ENCODE measurements at regions not wholly inside any gene's neighbourhood (a gene's known extent, or its start where the extent isn't known, plus 50 kb on each side); places are given as distances from the start of the nearest gene placed in this dataset.
"Not testable (repeated sequence)": the region's sequence is repeated elsewhere in the genome, so short reads cannot be mapped to it uniquely, and the experiment has no call there.

DNA sequence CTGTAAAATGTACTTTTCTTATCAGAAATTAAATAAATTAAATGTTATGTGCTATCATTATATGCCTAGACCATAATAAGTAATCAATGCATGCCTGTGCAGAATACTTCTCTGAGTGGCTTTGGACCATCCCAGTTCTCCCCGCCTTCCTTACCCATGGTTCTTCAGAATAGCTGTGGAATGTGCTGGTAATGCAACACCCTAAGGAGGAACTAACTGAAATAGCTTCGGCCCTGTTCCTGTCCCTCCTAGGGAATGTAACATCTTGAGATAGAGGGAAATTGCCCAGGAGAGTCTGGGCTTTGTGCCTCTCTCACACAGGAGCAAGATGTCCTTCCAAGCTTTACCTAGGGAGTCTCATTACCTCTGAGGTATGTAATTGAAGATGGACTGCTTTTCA is 693.6 kb upstream of the HS3ST1 start:
- intact Hi-C loops (cut with DNase I): no loop called here
- no peaks in the 10 kb centered on the region for H3K27me3 ChIP-seq
- no peak overlapping the region for H3K4me3 ChIP-seq

DNA sequence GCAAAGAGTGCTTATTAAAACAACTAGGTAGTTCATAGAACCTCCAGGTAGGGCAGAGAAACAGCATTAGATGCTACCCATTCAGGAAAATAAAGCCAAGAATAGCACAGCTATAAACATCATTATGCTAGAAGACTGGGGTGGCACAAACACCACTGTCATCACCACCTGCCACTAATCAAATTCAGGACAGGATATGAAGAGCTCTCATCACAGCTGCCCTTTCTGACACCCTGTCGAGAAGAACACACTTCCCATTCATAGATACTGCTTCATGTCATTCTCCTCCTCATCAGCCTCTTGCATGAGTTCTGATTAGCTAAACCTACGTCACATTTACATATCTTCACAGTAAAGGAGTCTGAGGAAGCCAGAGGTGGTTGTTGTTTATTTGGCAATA is 692.3 kb upstream of the HS3ST1 start:
- Histone ChIP-seq H3K4me3 (no peak overlapping the region), H3K9me3 (no peaks in the 10 kb centered on the region), H3K27ac (no peak overlapping the region), H3K27me3 (no peaks in the 10 kb centered on the region), H3K4me1 (peaks cover 0 to 10% (median 4%) of the 10 kb centered on the region in 4 donors), H3K36me3 (no peaks in the 10 kb centered on the region)
- WGBS, 2 donors: 64 to 65% methylated on average over 2 of the region's 2 CpGs
- DNase-seq: no peak
- intact Hi-C loops (cut with DNase I): no loop called here
- TF ChIP-seq, protein P1, sequence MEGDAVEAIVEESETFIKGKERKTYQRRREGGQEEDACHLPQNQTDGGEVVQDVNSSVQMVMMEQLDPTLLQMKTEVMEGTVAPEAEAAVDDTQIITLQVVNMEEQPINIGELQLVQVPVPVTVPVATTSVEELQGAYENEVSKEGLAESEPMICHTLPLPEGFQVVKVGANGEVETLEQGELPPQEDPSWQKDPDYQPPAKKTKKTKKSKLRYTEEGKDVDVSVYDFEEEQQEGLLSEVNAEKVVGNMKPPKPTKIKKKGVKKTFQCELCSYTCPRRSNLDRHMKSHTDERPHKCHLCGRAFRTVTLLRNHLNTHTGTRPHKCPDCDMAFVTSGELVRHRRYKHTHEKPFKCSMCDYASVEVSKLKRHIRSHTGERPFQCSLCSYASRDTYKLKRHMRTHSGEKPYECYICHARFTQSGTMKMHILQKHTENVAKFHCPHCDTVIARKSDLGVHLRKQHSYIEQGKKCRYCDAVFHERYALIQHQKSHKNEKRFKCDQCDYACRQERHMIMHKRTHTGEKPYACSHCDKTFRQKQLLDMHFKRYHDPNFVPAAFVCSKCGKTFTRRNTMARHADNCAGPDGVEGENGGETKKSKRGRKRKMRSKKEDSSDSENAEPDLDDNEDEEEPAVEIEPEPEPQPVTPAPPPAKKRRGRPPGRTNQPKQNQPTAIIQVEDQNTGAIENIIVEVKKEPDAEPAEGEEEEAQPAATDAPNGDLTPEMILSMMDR (IDR thresholded peaks at IDR 0.05): no peak
- TF ChIP-seq POLR2AphosphoS5 (IDR thresholded peaks at IDR 0.05) (no peak), POLR2A (IDR thresholded peaks at IDR 0.05) (no peak), EP300 (IDR thresholded peaks at IDR 0.05) (no peak)

More for the DNA sequence above, 693.6 kb upstream of the HS3ST1 start:
- Histone ChIP-seq H3K4me1 (peaks cover 0 to 10% (median 4%) of the 10 kb centered on the region in 4 donors), H3K36me3 (no peaks in the 10 kb centered on the region), H3K27ac (no peak overlapping the region), H3K9me3 (no peaks in the 10 kb centered on the region)
- no peak for DNase-seq
- WGBS, 2 donors: 72 to 73% methylated on average over 2 of the region's 2 CpGs
- TF ChIP-seq POLR2A (IDR thresholded peaks at IDR 0.05) (no peak), POLR2AphosphoS5 (IDR thresholded peaks at IDR 0.05) (no peak), EP300 (IDR thresholded peaks at IDR 0.05) (no peak)
- TF ChIP-seq, protein P1 (IDR thresholded peaks at IDR 0.05): no peak

DNA sequence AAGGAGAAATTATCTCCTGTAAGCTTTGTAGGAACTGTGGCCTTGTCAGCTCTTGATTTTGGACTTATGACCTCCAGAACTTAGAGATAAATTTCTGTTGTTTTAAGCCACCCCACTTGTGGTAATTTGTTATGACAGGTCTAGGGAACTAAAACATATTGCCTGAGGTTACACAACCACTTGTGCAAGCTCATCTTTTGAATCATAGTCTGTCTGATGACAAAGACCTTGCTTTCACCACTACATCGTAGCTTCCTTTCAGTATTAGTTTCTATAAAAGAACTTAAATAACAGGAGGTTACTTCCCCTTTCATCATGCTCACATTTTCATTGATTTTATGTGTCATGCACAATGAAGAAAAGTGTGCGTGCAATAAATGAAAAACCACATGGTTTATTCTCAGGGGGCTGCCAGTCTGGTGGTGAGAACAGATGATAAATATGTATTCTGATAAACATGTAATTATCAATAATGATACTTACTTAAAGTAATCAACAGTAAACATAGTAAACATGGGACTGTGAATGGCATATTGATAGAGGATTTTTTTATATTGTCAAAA is 690.0 kb upstream of the HS3ST1 start:
- no peaks in the 10 kb centered on the region for H3K27me3 ChIP-seq
- H3K4me1 ChIP-seq: peaks cover 0 to 10% (median 4%) of the 10 kb centered on the region in 4 donors
- TF ChIP-seq EP300 (IDR thresholded peaks at IDR 0.05): no peak
- TF ChIP-seq POLR2AphosphoS5 (IDR thresholded peaks at IDR 0.05): peak in 3 of 4 donors; percentile 22 to 61 (median 59)
- TF ChIP-seq, protein P1 (IDR thresholded peaks at IDR 0.05): no peak
- TF ChIP-seq POLR2A (IDR thresholded peaks at IDR 0.05): no peak
- H3K36me3 ChIP-seq: no peaks in the 10 kb centered on the region
- intact Hi-C loops (cut with DNase I): no loop called here
- peak overlapping the region in 2 of 4 donors; percentile 27 to 30 for H3K27ac ChIP-seq
- no peak overlapping the region for H3K4me3 ChIP-seq
- no peaks in the 10 kb centered on the region for H3K9me3 ChIP-seq
- 36 to 73% methylated on average over 2 of the region's 2 CpGs for WGBS, 2 donors
- no peak for DNase-seq

DNA sequence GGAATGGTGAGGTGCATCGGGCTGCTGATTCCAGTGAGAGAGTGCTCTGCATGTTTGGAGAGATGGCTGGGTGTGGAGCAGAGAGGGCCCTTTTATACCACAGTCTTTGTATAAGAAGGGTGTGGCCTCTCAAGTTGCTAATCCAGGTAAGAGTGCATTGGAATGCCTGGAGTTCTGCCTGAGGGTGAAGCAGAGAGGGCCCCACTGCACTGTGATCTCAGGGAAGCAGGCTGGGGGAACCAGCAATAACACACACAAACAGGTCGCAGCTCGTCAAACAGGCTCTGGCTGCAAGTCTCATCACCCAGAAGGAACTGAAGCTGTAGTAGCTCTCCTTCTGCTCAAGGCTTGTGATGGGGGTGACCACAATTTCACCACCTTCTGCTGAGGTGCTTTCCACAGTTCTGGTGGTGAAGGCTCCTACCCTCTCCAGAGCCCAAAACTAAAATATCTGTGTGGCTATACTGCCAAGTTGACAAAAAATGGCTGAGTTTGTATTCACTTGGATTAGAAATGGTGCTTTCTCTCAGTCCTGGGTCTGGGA is 687.4 kb upstream of the HS3ST1 start:
- H3K27me3 ChIP-seq: no peaks in the 10 kb centered on the region
- no peak overlapping the region for H3K4me3 ChIP-seq
- H3K27ac ChIP-seq: no peak overlapping the region
- H3K36me3 ChIP-seq: no peaks in the 10 kb centered on the region
- 78 to 82% methylated on average over 3 of the region's 3 CpGs for WGBS, 2 donors
- no peak for DNase-seq
- TF ChIP-seq, protein P1 (IDR thresholded peaks at IDR 0.05): no peak
- TF ChIP-seq POLR2A (IDR thresholded peaks at IDR 0.05): no peak
- peaks cover 0 to 10% (median 4%) of the 10 kb centered on the region in 4 donors for H3K4me1 ChIP-seq
- peaks cover 0 to 4% (median 0%) of the 10 kb centered on the region in 4 donors for H3K9me3 ChIP-seq
- intact Hi-C loops (cut with DNase I): no loop called here

DNA sequence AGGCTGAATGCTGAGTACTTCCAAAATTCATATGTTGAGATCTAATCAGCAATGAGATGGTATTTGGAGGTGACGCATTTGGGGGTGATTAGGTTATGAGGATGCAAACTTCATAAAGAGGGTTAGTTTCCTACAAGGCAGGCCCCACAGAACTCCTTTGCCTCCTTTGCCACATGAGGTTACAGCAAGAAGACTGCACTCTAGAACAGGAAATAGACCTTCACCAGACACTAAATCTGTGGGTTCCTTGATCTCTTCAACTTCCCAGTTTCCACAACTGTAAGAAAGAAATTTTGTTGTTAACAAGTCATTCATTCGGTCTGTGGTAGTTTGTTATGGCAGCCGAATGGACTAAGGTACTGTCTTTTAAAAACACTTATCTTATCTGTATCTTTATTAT is 681.9 kb upstream of the HS3ST1 start:
- Histone ChIP-seq H3K36me3 (no peaks in the 10 kb centered on the region), H3K4me1 (no peaks in the 10 kb centered on the region), H3K9me3 (peaks cover 0 to 4% (median 0%) of the 10 kb centered on the region in 4 donors), H3K27me3 (no peaks in the 10 kb centered on the region), H3K27ac (no peak overlapping the region), H3K4me3 (no peak overlapping the region)
- intact Hi-C loops (cut with DNase I): no loop called here
- TF ChIP-seq, protein P1 (IDR thresholded peaks at IDR 0.05): no peak
- TF ChIP-seq POLR2AphosphoS5 (IDR thresholded peaks at IDR 0.05) (no peak), POLR2A (IDR thresholded peaks at IDR 0.05) (no peak), EP300 (IDR thresholded peaks at IDR 0.05) (no peak)
- WGBS, 2 donors: 83 to 92% methylated on average over 3 of the region's 3 CpGs
- DNase-seq: no peak

DNA sequence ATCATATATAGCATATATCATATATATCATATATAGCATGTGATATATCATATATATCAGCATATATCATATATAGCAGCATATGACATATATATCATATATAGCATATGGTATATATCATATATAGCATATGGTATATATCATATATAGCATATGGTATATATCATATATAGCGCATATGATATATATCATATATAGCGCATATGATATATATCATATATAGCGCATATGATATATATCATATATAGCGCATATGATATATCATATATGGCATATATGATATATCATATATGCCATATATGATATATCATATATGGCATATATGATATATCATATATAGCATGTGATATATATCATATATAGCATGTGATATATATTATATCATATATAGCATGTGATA is 680.4 kb upstream of the HS3ST1 start:
- H3K4me1 ChIP-seq; intact Hi-C loops (cut with DNase I); H3K9me3 ChIP-seq; H3K27me3 ChIP-seq; H3K36me3 ChIP-seq; DNase-seq; H3K27ac ChIP-seq; H3K4me3 ChIP-seq: not testable (repeated sequence)
- WGBS, 2 donors: 94 to 96% methylated on average over 4 of the region's 4 CpGs

All from sigmoid colon (tissue), 6 donors.